GM19324 (cell line): ENCODE measurements at regions not wholly inside any gene's neighbourhood (a gene's known extent, or its start where the extent isn't known, plus 50 kb on each side); places are given as distances from the start of the nearest gene placed in this dataset.
A peak's percentile ranks its signal among the peaks of the same experiment; 100 is the strongest.
"Not testable (repeated sequence)": the region's sequence is repeated elsewhere in the genome, so short reads cannot be mapped to it uniquely, and the experiment has no call there.

Experiments used
- ATAC-seq: cut with Tn5 transposase; IDR thresholded peaks from one replicate; pipeline ENCODE4 v1.9.1; 2021; ENCODE audit warnings: mild to moderate bottlenecking, moderate library complexity; ENCODE audit not compliant: unreplicated experiment, low FRiP score

DNA sequence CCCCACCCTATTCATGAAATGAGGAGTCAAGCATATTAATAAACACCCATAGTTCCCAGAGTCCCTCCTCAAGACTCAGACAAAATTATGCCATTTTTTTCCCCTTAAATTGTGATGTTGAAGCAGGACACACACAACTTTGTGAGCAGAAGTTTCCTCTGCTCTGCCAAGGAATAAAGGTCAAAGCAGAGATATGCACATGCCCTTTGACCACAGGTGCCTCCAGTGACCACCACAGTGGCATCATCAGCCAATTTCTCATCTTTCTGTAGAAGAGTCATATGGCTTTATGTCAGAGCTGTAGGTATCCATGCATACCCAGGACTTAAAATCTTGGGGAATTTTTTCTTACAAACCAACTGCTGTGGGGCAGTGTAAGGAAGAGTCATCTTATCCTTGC lies 304.4 kb upstream of the GADL1 start:
- no peak for ATAC-seq

DNA sequence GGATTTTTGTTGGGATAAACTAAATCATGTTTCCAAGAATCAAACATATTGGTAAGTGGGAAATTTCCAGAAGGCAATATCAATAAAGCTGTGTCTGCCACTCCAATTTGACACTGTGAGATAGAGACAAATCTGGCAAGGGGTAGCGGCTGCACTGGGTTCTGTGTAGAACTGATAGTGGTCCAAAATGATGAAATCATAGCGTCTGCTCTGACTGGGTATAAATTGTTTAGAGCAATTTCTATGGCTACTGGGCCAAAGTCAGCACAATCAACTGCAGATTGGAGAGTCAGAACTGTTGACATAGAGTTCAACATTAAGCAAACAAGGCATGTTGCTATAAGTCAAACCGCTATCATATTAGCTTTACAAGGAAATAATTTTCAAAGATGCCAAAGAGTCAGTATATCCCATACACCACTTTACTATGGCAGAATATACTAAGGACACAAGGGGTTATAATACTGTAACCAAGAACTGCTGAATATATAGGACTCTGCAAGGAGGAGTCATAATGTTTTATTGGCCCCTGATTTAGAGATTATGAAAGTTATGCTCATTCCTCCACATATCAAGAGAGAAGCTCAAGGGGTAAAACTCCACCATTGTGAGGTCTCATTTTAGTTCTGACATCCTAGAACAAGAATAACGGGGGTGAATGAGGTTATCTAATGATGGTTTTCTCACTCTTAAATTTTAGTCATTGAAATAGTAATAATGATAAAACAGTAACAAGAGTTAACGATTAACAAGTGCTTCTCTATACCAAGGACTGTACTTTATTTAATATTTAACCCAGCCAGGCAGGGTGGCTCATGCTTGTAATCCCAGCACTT lies 309.7 kb upstream of the GADL1 start:
- no peak for ATAC-seq

DNA sequence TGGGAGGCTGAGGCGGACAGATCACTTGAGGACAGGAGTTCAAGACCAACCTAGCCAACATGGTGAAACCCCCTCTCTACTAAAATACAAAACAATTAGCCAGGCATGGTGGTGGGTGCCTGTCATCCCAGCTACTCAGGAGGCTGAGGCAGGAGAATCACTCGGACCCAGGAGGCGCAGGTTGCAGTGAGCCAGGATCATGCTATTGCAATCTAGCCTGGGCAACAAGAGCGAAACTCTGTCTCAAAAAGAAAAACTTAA lies 310.3 kb upstream of the GADL1 start:
- not testable (repeated sequence) for ATAC-seq

DNA sequence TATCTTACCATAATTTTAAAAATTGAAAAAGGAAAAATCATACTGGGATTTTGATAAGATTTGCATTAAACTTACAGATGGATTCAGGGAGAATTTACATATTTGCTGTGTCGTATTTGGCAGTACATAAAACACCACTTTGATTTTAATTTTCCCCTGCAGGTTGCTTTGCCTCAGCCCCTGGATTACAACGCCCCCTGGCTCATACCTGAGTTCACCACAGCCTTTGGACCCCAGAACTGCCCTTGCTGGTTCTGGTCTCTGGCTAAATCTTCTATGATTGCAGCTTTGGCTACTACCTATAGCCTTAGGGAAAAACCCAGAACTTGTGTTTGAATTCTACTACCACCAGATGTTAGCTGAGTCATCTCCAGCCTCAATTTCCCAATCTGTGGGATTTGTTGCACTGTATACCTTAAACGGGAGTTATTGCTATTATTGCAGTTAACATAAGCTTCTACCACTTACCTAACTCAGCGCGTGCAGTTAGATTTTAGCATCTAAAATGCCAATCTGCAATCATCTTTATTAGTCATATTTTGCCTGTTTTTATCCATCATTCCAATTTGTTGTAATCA lies 315.7 kb upstream of the GADL1 start:
- ATAC-seq, result no peak

DNA sequence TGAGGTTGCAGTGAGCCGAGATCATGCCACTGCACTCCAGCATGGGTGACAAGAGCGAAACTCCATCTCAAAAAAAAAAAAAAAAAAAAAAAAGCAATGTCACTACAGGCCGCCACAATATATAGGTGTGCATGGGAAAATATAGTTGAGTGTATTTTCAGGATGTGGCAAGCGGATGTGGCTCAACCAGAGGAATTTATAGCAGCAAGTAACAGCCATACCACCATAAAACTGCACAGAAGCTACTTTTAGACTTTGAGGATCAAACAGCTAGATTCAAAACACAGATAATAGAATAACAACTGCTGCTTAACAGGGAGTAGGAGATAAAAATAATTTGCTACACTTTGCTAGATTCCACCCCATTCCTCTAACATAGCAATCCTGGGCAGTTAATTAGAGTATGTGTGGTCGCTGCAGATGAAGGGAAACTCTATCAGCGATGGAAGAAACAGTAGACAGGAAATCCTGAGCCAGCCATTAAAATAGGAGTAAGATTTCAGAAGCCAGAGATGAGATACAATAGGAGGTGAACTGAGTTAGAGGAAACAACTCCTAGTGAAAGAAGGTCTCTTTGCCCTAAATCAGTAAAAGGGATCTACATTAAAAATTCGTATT lies 318.7 kb upstream of the STT3B start:
- ATAC-seq, result no peak

DNA sequence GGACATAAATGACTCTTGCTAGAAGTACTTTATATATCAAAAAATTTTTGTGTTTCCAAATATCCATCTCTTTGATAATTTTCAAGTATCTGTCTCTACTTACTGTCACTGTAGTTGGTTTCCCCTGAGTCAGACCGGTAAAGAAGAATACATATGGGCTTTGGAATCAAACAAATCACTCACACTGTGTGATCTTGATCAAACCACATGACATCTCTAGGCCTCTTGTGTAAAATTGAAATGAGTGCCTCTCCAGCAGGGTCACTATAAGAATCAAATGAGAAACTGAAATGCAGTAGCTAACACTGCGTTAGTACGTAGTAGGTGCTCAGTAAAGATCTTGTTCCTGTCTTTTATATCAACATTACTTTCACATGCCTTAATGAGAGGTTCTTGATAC lies 314.6 kb upstream of the STT3B start:
- no peak for ATAC-seq

DNA sequence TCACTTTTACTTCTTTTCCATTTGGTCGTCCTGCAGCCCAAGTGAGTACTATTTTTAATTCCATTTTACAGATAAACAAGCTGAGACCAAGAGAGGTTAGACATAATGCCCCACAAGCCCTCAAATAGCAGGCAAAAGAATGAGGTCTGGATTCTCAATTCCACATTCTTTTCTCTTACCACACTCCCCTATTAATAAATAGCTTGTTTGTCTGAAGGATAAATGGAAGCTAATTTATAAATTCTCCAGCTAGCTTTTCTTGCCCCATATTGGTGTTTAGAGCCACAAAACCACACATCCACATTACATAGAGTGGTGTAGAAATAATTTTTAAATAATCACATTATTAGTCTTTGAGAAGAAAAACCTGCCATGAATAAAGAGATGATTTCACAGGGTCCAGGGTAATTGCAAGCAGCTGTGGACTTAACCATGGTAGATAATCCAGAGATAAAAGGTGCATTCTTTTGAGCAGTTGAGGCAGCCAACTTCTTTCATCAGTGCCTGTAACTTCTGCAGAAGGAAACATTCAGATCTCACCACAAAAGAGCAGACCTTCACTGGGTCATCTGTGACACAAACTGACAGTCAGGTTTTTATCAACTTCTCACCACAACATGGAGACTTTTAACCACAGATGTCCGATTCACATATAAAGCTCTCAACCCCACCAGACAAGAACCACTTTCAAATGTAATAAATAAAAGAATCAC lies 313.4 kb upstream of the STT3B start:
- no peak for ATAC-seq

DNA sequence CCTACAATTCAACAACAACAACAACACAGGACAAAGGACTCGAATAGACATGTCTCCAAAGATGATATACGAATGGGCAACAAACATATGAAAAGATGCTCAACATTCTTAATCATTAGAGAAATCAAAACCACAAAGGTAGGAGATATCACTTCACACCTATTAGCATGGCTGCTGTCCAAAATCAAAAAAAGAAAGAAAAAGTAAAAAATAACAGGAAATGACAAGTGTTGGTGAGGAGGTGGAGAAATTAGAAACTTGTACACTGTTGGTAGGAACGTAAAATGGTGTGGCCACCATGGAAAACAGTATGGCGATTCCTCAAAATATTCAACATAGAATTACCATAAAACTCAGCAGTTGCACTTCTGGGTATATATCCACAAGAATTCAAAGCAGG lies 312.3 kb upstream of the STT3B start:
- no peak for ATAC-seq

DNA sequence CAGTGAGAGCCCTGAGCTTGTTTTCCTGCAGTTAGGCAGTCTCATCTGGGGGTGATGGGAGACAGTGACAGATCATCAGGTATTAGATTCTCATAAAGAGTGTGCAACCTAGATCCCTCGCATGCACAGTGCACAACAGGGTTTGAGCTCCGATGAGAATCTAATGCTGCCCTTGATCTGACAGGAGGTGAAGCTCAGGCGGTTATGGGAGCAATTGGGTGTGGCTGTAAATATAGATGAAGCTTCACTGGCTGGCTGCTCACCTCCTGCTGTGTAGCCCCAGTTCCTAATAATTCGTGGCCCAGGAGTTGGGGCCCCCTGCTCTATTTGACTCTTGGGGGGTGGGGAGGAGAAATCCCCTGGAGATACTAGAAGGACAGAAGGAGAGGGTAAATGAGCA lies 309.4 kb upstream of the STT3B start:
- no peak for ATAC-seq

DNA sequence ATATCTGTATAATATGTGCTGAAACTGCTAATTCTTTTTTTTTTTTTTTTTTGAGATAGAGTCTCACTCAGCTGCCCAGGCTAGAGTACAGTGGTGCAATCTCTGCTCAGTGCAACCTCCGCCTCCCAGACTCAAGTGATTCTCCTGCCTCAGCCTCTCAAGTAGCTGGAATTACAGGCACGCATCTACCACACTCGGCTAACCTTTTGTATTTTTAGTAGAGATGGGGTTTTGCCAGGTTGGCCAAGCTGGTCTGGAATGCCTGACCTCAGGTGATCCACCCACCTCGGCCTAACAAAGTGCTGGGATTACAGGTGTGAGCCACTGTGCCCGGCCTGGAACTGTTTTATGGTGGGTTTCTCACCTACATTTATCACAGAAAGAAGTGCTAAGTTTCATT lies 307.8 kb upstream of the STT3B start:
- no peak for ATAC-seq

DNA sequence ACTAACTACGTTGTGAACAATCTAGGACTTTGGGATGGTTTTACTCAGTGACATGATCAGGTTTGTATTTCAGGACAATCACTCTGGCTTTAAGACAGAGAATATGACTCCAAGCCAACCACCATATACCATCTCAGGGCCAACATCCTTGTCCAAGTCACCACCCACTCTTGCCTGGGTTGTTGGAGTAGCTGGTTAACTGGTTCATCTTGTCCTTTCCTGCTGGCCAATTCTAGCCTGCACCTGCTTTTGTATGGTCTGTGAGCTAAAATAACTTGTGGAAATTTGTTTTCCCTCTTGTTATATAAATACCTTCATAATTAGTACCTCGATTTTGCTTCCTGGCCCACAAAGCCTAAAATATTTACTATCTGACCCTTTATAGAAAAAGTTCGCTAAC lies 306.8 kb upstream of the STT3B start:
- no peak for ATAC-seq

DNA sequence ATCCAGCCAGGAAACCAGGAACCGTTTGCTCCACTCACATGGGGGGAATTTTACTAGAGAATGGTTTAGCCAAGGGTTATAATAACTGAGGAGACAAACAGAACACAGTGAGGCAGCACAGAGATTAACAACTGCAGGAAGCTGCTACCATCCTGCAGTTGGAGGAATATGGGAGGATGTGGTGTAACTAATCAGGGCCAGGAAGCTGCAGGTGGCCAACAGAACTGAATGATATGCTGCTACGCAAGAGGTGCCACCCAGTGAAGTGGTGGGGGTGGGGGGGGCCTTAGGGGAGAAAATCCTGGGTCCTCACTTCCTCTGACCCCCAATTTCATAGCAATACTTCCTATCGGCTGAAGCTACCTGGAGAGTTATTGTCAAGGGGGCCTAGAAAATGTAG lies 306.4 kb upstream of the STT3B start:
- ATAC-seq, result no peak

DNA sequence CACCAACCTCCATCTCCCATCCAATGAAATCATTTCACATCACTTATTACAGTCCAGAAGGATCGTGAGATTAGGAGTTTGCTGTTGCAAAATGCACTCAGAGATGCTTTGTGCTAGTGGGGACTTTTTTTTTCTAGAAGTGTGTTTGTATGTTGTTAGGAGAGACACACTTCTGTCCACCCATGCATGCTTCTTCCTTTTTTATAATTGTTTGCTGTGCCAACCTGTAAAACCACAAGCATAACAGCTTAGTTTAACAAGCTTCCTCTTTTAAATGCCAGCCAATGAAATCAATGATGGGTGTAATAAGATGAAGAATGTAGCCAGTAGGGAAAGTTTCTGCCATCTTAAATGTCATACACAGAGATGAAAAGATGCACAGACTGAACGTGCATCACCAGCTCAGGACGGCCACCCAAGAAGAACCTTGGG lies 305.6 kb upstream of the STT3B start:
- peak; percentile 48 for ATAC-seq

DNA sequence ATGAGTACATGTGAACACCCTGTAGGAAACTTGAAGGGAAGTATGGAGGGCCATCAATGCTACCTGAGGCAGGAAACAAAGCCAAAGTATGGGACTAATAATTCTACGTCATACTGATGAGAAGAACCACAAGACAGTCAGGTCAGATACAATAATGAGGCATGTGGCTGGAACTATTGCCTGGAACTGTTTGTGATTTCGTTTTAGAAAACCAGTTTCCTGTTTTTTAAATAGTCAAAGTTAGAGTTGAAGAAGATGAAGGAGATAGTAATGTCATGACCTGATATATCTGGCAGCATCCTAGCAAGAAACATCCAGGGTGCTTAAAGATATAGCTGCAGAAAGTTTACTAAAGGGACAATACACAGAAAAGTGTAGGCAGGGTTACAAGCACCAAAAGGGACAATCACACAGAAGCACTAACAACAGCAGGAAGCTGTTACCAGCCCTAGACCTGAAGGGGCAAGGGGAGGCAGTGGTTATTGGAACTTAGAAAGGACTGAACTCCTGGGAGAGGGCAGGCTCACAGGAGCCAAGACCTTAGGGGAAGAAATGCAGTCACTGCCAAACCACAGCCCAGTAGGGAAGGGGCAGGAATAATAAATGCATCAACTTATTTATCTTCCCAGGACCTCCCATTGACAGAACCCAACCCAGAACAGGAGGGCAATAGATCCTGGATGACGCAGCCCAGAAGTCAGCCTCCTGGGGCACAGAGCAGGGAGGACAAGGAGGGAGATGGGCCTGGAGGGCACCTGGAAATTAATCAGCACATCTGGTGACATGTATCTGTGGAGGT lies 302.1 kb upstream of the STT3B start:
- no peak for ATAC-seq

DNA sequence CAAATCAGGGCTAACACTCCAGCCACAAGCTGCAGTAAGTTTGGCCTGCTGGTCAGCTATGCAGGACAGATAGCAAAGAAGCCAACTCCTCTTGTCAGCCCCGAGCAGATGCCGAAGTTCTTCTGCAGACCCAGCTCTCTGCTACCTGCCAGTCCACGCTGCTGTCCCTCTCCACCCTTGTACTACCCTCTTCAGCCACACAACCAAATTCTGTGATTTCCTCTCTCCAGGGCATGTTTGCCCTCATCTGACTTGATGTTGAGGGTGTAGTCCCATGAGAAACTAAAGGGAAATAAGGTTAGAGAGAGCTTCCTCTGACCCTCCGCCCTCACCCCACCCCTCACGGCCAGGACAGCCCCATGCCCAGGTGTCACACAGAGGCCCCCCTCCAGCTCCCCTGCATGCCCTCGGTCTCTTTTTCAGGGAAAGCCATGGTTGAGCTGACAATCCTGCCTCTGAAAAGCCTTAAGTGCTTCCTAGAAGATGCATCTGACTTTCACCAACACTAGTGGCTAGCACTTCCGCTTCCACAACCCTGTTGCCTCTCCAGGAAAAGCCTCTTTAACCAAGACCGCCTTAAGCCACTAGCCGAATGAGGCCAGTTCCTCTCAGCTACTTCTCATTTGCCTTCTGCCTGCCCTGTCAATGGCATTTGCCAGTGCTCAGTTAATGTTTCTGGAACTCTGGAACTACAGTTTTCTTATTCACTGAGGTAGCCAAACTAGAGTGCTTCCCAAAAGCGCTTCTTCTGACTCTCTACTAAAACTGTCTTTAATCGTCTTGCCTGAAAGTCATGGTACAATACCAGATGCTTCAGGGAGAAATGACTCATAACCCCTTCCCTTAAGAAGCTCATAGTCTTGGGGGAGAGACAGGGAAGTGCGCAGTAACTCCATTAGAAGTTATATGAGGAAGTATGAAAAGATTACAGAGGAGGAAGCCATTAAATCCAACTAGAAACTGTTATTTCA lies 300.4 kb upstream of the STT3B start:
- no peak for ATAC-seq

DNA sequence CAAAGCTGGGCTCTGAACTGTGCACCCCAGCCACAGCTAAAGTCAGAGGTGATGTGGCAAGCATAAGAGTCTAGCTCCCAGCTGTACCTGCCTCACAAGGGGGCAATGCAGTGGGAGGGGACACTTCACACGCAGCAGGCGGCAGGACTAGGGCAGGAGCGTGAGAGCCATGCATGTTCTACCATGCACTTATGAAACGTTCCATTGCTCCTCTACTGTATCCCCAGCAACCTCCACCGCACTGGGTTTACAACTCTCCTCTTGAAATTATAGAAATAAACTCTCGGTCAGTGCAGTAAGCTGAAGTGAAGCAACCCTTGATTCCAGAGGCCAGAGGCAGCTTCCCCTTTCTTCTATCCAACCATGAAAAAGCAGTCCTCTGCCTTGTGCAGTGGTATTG lies 298.6 kb upstream of the STT3B start:
- ATAC-seq, result no peak

DNA sequence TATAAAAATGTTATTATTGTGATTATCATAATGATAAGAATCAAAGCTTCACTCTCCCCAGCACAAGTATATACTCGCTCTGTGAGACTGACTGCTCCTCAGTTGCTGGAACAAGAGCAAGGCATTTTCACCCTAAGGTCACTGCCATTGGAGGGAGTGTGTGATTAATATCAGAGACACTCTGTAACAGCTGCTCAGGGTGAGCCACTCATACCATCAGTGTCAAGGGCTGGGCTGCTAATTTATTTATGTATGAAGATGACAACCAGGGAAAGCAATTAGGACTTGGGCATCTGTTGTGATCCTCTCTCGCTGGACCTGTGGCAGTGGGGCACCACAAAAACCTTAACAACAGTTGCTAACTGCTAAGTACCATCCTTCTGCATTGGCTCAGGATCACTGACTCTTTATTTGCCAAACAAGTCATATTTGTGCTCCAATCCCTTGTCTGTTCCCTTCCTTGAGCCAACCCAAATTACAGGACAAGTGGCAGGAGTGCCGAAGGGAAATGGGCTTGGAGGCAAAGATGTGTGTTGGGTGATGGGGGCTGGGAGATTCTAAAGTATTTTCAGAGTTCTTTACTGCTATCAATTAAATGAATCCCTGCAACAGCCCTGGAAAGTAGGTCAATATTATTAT lies 297.5 kb upstream of the STT3B start:
- no peak for ATAC-seq

DNA sequence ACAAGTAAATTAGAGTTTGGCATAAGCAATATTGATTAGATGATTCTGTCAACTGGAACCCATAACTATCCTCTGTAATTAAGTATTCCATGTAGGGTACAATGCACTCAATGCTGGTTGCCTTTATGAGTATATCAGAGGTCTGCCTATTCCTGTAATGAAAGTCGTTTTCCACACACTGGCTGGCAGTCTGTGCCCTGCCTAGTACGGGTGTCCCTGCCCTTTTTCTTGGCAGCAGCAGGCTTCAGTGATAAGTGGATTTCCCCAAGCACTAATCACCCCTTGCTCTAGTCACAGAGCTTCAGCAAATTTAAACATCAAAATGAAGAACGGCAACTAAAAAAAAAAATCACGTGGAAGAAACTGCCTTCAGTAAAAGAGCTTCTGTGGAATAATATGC lies 294.8 kb upstream of the STT3B start:
- ATAC-seq, result no peak

DNA sequence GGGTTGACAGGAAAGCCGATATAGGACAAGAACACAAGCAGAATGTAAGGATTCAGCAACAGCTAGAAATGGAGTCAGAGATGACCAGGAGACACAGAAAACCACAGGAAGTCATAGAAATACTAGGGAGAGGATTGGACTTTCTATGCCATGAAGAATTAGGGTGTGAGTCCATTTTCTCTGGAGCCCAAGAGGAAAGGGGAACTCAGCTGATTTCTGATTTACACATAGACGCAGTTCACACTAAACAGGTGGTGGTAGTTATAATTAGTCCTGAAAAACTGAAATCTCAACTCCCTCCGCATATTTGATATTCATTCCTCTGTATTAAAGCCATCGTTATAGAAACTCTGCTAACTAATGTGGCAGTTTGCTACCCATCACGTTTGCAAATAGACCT lies 292.7 kb upstream of the STT3B start:
- ATAC-seq, result no peak
